Endothelial cell of umbilical vein (primary cell): ENCODE measurements at regions not wholly inside any gene's neighbourhood (a gene's known extent, or its start where the extent isn't known, plus 50 kb on each side); places are given as distances from the start of the nearest gene placed in this dataset.

Source experiments
- BruUV-seq: library from RNA; stranded (reverse); fragments of 400-500 nt; replicated peaks from 2 replicates; lab custom pipeline; 2021; lab: Mats Ljungman, UMichigan
- CTCF ChIA-PET: fragments of 300-600, 350-600 bp; sonication (Branson Sonifier 250); formaldehyde crosslinking; loops from one replicate; lab custom pipeline; 2021; ENCODE audit warnings: antibody characterized with exemption, inconsistent platforms; lab: Charles Lee
- POLR2A ChIA-PET: fragments of 300-600, 350-600 bp; sonication (Branson Sonifier 250); formaldehyde crosslinking; loops from one replicate; lab custom pipeline; 2021; ENCODE audit warnings: antibody characterized with exemption, inconsistent platforms; lab: Charles Lee
- DNase-seq: peaks from one replicate; pipeline ENCODE4 v3.0.0-alpha.2; 2011; ENCODE audit warnings: low read depth, low spot score
- FAIRE-seq: peaks from 2 replicates; lab custom pipeline; 2011; peaks lifted over from hg19 to GRCh38; lab: Jason Lieb, UNC
- H2AFZ ChIP-seq: 2 replicates; pipeline ENCODE4 v1.6.0; 2012; ENCODE audit warnings: low read depth, low read length, control low read depth, inconsistent platforms
- H3K27ac ChIP-seq: 2 replicates; pipeline ENCODE4 v1.5.1; 2011; ENCODE audit warnings: low read depth, mild to moderate bottlenecking, control low read depth, low read length, moderate library complexity; ENCODE audit not compliant: insufficient read depth
- H3K27me3 ChIP-seq, 2 experiments: 2 replicates each; pipeline versions ENCODE4 v1.6.0 to v1.6.1; 2011; ENCODE audit warnings: low read length in 2 of 2, mixed read lengths in 1 of 2; ENCODE audit not compliant: control insufficient read depth in 2 of 2, insufficient read depth in 2 of 2
- H3K36me3 ChIP-seq, 2 experiments: 2 replicates in 1 of 2; 3 replicates in 1 of 2; pipeline ENCODE4 v1.5.1; 2011; ENCODE audit warnings: low read length in 2 of 2, mild to moderate bottlenecking in 1 of 2, moderate library complexity in 1 of 2; ENCODE audit not compliant: control insufficient read depth in 2 of 2, insufficient read depth in 2 of 2; ENCODE audit errors: extremely low read depth in 1 of 2
- H3K4me1 ChIP-seq: 3 replicates; pipeline ENCODE4 v1.5.1; 2011; ENCODE audit warnings: mild to moderate bottlenecking, low read length; ENCODE audit not compliant: control insufficient read depth, insufficient read depth; ENCODE audit errors: extremely low read depth
- H3K4me2 ChIP-seq: 2 replicates; pipeline ENCODE4 v1.6.1; 2011; ENCODE audit warnings: low read length, control low read depth, mixed read lengths; ENCODE audit not compliant: insufficient read depth
- H3K4me3 ChIP-seq, 3 experiments: fragments of 200-600 bp in 1 of 3; sonication (generic), shearing (Covaris generic) in 1 of 3; replicated peaks in 1 of 3; 2 replicates each; pipeline ENCODE4 v1.5.1; 2011 to 2016; ENCODE audit warnings: control low read depth in 3 of 3, low read length in 3 of 3, mild to moderate bottlenecking in 2 of 3, inconsistent platforms in 1 of 3, low read depth in 1 of 3, moderate library complexity in 1 of 3; ENCODE audit not compliant: insufficient read depth in 1 of 3
- H3K79me2 ChIP-seq: 2 replicates; pipeline ENCODE4 v1.6.0; 2012; ENCODE audit warnings: low read length, inconsistent platforms; ENCODE audit not compliant: control insufficient read depth, insufficient read depth
- H3K9ac ChIP-seq: replicated peaks from 2 replicates; pipeline ENCODE3; 2011; ENCODE audit warnings: low read length, control low read depth; ENCODE audit not compliant: insufficient read depth; ENCODE audit errors: extremely low read depth
- H3K9me1 ChIP-seq: replicated peaks from 3 replicates; pipeline ENCODE4 v1.6.0; 2011; ENCODE audit warnings: mild to moderate bottlenecking, low read length; ENCODE audit not compliant: control insufficient read depth, insufficient read depth; ENCODE audit errors: extremely low read depth
- H3K9me3 ChIP-seq: replicated peaks from 2 replicates; pipeline ENCODE4 v1.5.1; 2012; ENCODE audit warnings: low read length, inconsistent platforms; ENCODE audit not compliant: control insufficient read depth, insufficient read depth
- H4K20me1 ChIP-seq: replicated peaks from 2 replicates; pipeline ENCODE3; 2011; ENCODE audit warnings: mild to moderate bottlenecking, low read length; ENCODE audit not compliant: control insufficient read depth, insufficient read depth; ENCODE audit errors: extremely low read depth
- EZH2 ChIP-seq: IDR thresholded peaks from 2 replicates; pipeline ENCODE4 v1.6.1; 2012; ENCODE audit warnings: borderline replicate concordance, low read depth, mild to moderate bottlenecking, moderate library complexity, low read length, inconsistent platforms; ENCODE audit not compliant: severe bottlenecking
- FOS ChIP-seq: IDR thresholded peaks from 2 replicates; pipeline ENCODE4 v1.6.1; 2011; ENCODE audit warnings: mild to moderate bottlenecking, low read length, moderate library complexity, borderline replicate concordance; ENCODE audit not compliant: insufficient read depth
- GATA2 ChIP-seq: IDR thresholded peaks from 2 replicates; pipeline ENCODE4 v1.7.0; 2011; ENCODE audit warnings: low read depth, mild to moderate bottlenecking, moderate library complexity, mixed read lengths, low read length; ENCODE audit not compliant: insufficient read length, insufficient read depth
- JUN ChIP-seq: IDR thresholded peaks from 2 replicates; pipeline ENCODE4 v1.6.1; 2011; ENCODE audit warnings: borderline replicate concordance, low read depth; ENCODE audit not compliant: insufficient read length, insufficient read depth
- MAX ChIP-seq: IDR thresholded peaks from 2 replicates; pipeline ENCODE4 v1.6.1; 2011; ENCODE audit not compliant: insufficient read depth, insufficient read length
- MYC ChIP-seq: IDR thresholded peaks from one replicate; pipeline ENCODE4 v1.6.1; 2011; ENCODE audit warnings: mild to moderate bottlenecking, low read depth, low read length
- POLR2AphosphoS5 ChIP-seq: IDR thresholded peaks from 2 replicates; pipeline ENCODE4 v1.6.1; 2012; ENCODE audit warnings: low read depth, mild to moderate bottlenecking, control low read depth, low read length, moderate library complexity; ENCODE audit not compliant: insufficient read depth
- dilution Hi-C: fragments of 300-500 bp; cut with MboI; formaldehyde crosslinking; loops from one replicate; pipeline ENCODE4 v1.15.0; 2019; ENCODE audit warnings: low sequenced_read_pairs; ENCODE audit not compliant: extremely low pct_ligation_motif_present
- intact Hi-C: fragments of 100-400 bp; cut with micrococcal nuclease; formaldehyde crosslinking; loops from one replicate; pipeline ENCODE4 v1.10.0; 2022
- TF ChIP-seq, protein P1 (sequence below), 2 donors: IDR thresholded peaks; 1 replicate in 1 of 2; 2 replicates in 1 of 2; pipeline ENCODE4 v1.5.1; 2011; ENCODE audit warnings: low read length in 2 of 2, mild to moderate bottlenecking in 2 of 2, moderate library complexity in 2 of 2, control low read depth in 1 of 2, inconsistent platforms in 1 of 2, low read depth in 1 of 2; ENCODE audit not compliant: insufficient read depth in 1 of 2; ENCODE audit errors: extremely low read depth in 1 of 2

GRCh38 chr1:56336982-56337381 is 242.4 kb downstream of the PLPP3 start:
- CTCF ChIA-PET: no interaction called here
- Histone ChIP-seq H3K27me3 (no peaks in the 10 kb centered on the region), H3K27ac (no peak overlapping the region), H3K4me1 (no peaks in the 10 kb centered on the region), H3K9ac (no peak overlapping the region), H3K9me1 (no peaks in the 10 kb centered on the region), H3K4me3 (no peak overlapping the region), H3K4me2 (no peak overlapping the region), H3K79me2 (no peaks in the 10 kb centered on the region), H3K36me3 (no peaks in the 10 kb centered on the region), H2AFZ (no peak overlapping the region), H4K20me1 (no peaks in the 10 kb centered on the region), H3K9me3 (no peaks in the 10 kb centered on the region)
- DNase-seq: no peak
- dilution Hi-C loops (no loop called here), intact Hi-C loops (no loop called here)
- FAIRE-seq: no peak
- no TSS peak for BruUV-seq
- POLR2A ChIA-PET: no interaction called here
- TF ChIP-seq POLR2AphosphoS5 (no peak), MAX (no peak), FOS (no peak), JUN (no peak), EZH2 (no peak), GATA2 (no peak), MYC (no peak)
- TF ChIP-seq, protein P1, sequence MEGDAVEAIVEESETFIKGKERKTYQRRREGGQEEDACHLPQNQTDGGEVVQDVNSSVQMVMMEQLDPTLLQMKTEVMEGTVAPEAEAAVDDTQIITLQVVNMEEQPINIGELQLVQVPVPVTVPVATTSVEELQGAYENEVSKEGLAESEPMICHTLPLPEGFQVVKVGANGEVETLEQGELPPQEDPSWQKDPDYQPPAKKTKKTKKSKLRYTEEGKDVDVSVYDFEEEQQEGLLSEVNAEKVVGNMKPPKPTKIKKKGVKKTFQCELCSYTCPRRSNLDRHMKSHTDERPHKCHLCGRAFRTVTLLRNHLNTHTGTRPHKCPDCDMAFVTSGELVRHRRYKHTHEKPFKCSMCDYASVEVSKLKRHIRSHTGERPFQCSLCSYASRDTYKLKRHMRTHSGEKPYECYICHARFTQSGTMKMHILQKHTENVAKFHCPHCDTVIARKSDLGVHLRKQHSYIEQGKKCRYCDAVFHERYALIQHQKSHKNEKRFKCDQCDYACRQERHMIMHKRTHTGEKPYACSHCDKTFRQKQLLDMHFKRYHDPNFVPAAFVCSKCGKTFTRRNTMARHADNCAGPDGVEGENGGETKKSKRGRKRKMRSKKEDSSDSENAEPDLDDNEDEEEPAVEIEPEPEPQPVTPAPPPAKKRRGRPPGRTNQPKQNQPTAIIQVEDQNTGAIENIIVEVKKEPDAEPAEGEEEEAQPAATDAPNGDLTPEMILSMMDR (IDR thresholded peaks at IDR 0.05; ENCODE audit: extremely low read depth in 1 of 2, insufficient read depth in 1 of 2, low read depth in 1 of 2, low read length in 2 of 2): no peak
